HG03469 (cell line): ENCODE measurements at regions not wholly inside any gene's neighbourhood (a gene's known extent, or its start where the extent isn't known, plus 50 kb on each side); places are given as distances from the start of the nearest gene placed in this dataset.

ENCODE experiments used
- ATAC-seq: cut with Tn5 transposase; IDR thresholded peaks from one replicate; pipeline ENCODE4 v1.9.1; 2021; ENCODE audit warnings: mild to moderate bottlenecking, moderate library complexity, moderate number of reproducible peaks; ENCODE audit not compliant: unreplicated experiment

GRCh38 chr20:53838311-53838868, 232.0 kb downstream of the BCAS1 start:
- ATAC-seq = no peak

GRCh38 chr20:53837126-53837826, 233.1 kb downstream of the BCAS1 start:
- ATAC-seq = no peak

DNA sequence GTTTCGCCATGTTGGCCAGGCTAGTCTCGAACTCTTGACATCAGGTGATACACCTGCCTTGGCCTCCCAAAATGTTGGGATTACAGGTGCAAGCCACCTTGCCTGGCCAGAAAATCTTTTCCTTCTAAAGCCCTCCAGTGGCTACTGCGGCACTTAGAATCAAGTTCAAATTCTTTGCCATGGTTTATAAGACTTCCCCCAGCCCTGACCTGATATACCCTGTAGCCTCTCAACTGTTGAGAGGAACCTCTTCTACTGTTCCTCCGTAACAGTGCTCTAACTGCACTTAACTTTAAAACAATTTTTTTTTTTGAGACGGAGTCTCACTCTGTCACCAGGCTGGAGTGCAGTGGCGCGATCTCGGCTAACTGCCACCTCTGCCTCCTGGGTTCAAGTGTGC, 235.6 kb downstream of the BCAS1 start:
- no peak for ATAC-seq

DNA sequence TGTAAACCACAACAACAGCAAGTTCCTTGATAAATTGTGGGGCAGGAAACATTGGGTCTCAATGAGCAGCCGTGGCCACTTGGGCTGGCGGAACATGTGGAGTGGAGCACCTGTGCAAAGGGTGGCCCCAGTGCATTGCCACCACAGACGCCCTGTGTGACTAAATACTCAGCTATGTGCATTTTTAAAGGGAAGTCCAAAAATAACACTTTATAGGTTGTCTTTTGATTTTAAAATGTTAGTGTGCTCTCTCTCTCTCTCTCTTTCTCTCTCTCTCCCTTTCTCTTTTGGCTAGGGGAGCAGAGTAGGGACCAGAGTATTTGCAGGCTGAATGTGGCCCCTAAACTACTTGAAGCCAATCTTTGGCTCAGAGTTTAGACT, 236.3 kb downstream of the BCAS1 start:
- ATAC-seq = no peak

DNA sequence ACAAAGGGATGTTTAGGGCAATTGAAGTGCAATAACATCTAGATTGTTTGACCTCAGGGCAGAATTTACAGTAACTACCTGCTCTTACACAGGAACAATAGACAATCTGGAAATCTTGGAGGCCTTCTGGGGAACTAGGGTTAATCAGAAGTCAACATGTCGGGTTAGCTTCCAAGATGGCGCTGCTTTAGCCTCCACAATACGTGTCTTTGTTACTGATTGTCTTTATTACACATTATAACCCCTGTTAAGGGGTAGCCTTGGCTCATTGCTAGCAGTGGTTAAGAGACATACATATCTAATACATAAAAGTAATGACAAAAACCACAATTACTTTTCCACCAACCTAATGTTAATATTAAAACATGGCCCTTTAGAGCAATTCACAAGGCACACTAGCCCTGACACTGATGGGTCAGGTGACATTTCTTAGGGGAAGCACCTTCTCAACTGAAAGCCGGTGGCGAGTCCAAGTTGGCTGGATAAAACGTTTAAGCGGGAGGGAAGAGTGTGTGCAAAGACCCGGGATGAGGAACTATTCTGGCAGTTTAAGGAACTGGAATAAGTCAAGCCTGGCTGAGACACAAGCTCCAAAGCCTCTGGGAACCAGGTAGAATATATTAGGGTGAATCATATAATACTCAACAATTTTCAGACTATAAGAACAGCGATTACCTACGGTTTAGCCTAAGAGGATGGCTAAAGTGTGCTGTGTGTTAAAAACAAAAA, 236.9 kb downstream of the BCAS1 start:
- ATAC-seq = no peak

- ATAC-seq = no peak
Measured at GRCh38 chr20:53832499-53832898, 237.9 kb downstream of the BCAS1 start.

DNA sequence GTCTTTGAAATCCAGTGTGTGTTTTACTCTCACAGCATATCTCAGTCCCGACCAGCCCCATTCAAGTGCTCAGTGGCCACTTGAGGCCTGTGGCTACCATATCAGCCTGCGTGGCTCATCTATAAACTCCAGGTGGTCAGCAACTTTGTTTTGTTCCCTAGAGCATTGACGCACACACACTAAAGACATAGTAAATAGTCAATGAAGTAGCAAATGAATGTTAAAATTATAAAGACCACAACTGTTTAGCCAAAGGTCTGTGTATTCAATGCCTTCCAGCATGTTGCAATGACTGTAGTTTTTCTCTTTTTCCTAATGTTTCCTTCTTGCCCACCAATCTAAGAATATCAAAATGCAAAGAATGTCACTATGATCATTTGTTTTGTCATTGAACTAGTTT, 238.2 kb upstream of the ZNF217 start:
- no peak for ATAC-seq

DNA sequence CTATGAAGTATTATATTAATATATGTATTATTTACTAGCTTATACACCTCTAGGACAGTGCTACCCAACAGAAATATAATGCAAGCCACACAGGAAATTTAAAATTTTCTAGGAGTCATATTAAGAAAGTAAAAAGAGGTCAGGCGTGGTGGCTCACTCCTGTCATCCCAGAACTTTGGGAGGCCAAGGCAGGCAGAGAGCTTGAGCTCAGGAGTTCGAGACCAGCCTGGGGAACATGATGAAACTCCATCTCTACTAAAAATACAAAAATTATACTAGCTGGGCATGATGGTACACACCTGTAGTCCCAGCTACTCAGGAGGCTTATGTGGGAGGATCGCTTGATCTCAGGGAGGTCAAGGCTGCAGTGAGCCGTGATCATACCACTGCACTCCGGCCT, 237.6 kb upstream of the ZNF217 start:
- no peak for ATAC-seq

DNA sequence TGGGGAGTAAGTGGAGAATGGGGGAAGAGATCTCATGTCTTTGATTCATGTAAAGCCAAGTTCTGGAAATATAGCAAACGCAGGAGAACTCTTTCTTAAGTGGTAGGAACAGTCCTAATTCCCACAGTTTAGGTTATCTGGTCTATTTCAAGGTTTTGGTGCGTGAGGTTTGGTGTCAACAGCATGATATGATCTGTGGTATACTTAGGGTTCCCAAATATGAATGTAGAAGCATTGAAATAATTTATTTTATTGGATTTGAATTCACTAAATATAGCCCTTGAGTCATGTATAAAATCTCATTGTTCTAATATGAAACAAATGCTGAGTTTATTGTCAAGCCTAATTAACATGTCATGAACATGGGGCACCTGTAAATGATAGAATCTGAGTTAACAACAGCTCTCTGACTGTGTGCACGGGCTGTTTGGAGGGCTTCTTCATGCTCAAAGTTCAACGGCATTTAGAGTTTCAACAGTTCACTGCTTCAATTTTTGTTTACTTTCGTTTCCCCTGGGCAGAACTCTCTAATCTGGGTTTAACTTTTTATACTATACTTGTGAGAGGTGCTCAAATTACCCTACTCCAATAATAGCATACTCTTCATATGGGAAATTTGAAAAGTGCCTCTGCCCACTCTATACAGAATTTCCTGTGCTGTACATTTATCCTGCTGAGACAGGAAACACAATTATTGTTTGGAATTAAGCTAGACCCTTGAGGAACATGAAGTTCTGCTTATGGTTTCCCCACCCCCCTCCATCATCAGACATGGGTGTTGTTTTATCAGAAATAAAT, 236.3 kb upstream of the ZNF217 start:
- ATAC-seq = no peak

GRCh38 chr20:53829255-53829723, 235.7 kb upstream of the ZNF217 start:
- no peak for ATAC-seq

DNA sequence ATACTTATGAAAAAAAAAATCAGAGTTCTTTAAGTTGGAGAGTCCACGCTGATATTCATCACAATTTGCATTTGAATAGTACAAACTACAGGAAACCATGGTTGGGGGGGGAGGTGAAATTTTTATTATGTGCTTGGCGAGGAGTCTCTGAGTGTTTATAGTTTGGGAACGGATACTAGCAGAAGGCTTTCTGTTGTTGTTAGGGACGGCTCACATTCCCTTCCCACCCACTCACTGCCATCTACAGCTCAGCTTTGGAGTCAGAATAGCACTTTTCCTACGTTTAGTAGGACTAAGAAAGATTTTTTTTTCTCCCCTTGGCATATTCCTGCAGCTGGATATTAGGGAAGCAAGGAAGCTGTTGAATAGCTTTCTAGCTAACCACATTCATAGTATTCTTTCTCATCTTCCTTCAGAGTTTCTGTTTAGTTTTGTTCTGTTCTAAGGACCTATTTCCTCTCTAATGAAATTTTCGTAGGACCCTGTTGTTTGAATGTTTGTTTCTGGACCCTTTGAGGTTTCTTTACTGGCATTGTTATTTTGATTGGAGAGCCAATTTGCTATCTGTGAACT, 235.1 kb upstream of the ZNF217 start:
- ATAC-seq = no peak

DNA sequence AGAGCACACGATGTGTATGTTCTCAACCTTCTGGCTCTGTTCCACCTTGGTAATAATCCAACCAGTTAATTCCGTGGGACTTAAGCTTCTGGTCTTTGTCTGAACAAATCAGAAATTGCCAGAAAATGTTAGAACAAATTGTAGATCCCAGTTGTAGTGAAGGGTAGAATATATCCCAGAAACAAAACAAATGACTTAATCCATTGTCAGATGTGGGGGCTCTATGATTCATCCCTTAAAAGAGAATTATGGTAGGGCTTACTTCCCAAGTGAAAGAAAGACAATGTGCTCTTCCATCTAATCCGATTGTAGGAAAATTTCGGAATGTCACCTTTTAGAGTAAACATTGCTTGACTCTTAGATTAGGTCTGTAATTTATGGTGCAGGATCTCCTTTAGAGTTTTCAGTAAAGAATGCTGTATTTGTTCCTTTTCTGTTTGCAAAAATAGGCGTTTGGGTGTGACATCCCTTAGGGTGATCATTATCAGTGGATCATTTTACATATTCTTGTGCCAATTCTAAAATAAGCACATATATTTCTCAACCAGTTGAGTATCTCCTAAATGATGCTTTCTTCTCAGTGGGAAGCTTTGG, 234.5 kb upstream of the ZNF217 start:
- ATAC-seq = no peak

DNA sequence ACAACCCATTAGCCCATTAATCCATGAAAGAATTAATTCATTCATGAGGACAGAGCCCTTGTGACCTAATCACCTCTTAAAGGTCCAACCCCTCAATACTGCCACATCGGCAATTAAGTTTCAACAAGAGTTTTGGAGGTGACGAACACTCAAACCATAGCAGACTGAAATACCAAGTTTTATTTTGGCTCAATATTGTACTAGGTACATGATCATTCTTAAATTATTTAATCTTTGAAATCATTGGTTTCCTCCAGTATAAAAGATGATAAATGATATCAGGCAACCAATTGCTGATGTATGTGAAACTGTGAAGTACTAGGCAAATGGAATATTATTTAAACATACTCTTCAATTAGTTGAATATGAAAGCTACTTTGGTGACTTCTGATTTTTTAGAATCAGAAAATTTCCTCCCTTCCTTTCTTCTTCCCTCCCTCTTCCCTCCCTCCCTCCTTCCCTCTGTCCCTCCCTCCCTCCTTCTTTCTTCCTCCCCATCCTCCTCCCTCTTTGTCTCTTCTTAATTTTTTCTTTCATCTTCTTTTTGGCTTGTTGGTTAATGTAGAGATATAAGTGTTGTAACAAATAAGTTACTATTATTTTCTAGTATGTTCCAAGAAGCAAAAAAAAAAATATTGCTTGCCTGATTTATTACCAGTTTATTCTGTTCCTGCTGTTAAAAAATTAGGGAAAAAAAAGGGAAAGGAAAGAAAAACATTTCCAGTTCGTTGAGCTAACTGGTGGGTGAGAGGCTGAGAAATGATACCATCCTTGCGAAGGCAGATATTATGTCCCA, 233.9 kb upstream of the ZNF217 start:
- no peak for ATAC-seq

- ATAC-seq = peak; percentile 76
Measured at GRCh38 chr20:53826597-53827291, 233.1 kb upstream of the ZNF217 start.

GRCh38 chr20:53826090-53826489, 232.5 kb upstream of the ZNF217 start:
- no peak for ATAC-seq

DNA sequence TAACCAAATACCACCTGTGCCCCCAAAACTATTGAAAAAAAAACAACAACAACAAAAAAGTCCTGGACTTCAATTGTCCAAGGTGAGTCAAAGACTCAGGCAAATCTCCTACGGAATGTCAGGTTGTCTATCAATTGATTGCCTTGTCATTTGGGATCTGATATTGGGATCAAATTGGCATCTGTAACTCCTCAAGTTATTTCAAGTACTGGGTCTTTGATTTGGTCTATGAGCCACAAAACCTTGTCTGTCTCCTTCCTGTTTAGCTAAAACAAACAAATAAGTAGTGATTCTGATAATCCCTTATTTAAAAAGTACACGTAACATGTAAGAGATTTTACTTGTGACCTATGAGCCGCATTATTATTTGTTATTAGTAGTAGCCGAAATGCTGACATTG, 231.6 kb upstream of the ZNF217 start:
- no peak for ATAC-seq

- ATAC-seq = no peak
Measured at GRCh38 chr20:53824779-53825178, 231.1 kb upstream of the ZNF217 start.

DNA sequence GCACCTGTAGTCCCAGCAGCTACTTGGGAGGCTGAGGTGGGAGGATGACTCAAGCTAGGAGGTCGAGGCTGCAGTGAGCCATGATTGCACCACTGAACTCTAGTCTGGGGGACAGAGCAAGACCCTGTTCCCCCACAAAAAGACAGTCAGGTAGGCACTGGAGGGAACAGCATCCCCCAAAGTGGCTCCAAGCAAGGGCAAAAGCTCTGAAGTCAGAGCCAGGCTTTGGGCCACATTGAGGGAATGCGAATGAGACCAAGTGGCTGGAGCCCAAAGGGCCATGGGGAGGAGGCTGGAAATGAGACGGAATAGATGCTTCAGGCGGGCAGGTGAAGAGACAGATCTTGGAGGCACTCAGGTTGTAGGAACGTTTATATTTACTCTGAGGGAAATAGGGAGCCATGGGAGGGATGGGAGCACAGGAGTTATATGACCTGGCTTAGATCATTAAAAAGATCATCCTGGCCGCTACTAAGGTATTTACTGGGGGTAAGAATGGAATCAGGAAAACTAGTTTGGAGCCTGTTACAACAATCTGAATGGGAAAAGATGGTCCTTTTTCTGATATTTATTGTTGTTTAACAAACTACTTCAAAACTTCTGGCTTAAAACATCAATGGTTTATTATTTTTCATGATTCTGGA, 229.6 kb upstream of the ZNF217 start:
- no peak for ATAC-seq

DNA sequence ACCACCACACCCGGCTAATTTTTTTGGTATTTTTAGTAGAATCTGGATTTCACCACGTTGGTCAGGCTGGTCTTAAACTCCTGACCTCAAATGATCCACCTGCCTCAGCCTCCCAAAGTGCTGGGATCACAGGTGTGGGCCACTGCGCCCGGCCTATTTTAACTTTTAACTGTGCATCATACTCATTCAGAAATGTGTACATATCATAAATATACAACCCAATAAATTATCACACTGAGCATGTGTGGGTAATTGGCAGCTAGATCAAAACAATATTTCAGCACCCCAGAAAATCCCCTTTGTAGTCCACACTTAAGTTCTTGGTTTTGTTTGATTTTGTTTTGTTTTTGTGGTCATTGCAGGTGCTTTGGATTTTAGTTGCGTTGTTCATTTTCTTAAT, 228.9 kb upstream of the ZNF217 start:
- no peak for ATAC-seq
